ENCODE measurements at regions not wholly inside any gene's neighbourhood (a gene's known extent, or its start where the extent isn't known, plus 50 kb on each side); places are given as distances from the start of the nearest gene placed in this dataset.

GRCh38 chr14:97975962-97976361, 1178.8 kb downstream of the VRK1 start:
- in situ Hi-C loops (cut with MboI; ENCODE audit: low sequenced_read_pairs, unreplicated experiment) = no loop called here
- DNase-seq (ENCODE audit: low spot score) = no peak
- TF ChIP-seq CTCF (IDR thresholded peaks at IDR 0.05; ENCODE audit: borderline replicate concordance, control extremely low read depth, extremely low read depth, insufficient read depth, missing control alignments) = no peak

- DNase-seq (ENCODE audit: low spot score) = no peak
- no peak for TF ChIP-seq CTCF (IDR thresholded peaks at IDR 0.05; ENCODE audit: borderline replicate concordance, control extremely low read depth, extremely low read depth, insufficient read depth, missing control alignments)
- in situ Hi-C loops (cut with MboI; ENCODE audit: low sequenced_read_pairs, unreplicated experiment) = no loop called here
Measured at GRCh38 chr14:97976861-97977260, 1179.7 kb downstream of the VRK1 start.

GRCh38 chr14:97977651-97978261, 1180.6 kb downstream of the VRK1 start:
- no peak for DNase-seq (ENCODE audit: low spot score)
- no peak for TF ChIP-seq CTCF (IDR thresholded peaks at IDR 0.05; ENCODE audit: borderline replicate concordance, control extremely low read depth, extremely low read depth, insufficient read depth, missing control alignments)
- in situ Hi-C loops (cut with MboI; ENCODE audit: low sequenced_read_pairs, unreplicated experiment) = no loop called here

GRCh38 chr14:97978341-97978740, 1181.2 kb downstream of the VRK1 start:
- in situ Hi-C loops (cut with MboI; ENCODE audit: low sequenced_read_pairs, unreplicated experiment) = no loop called here
- TF ChIP-seq CTCF (IDR thresholded peaks at IDR 0.05; ENCODE audit: borderline replicate concordance, control extremely low read depth, extremely low read depth, insufficient read depth, missing control alignments) = no peak
- DNase-seq (ENCODE audit: low spot score) = peak; percentile 18

GRCh38 chr14:97993508-97994019, 1196.4 kb downstream of the VRK1 start:
- in situ Hi-C loops (cut with MboI; ENCODE audit: low sequenced_read_pairs, unreplicated experiment) = no loop called here
- no peak for TF ChIP-seq CTCF (IDR thresholded peaks at IDR 0.05; ENCODE audit: borderline replicate concordance, control extremely low read depth, extremely low read depth, insufficient read depth, missing control alignments)
- DNase-seq (ENCODE audit: low spot score) = no peak

- no peak for TF ChIP-seq CTCF (IDR thresholded peaks at IDR 0.05; ENCODE audit: borderline replicate concordance, control extremely low read depth, extremely low read depth, insufficient read depth, missing control alignments)
- in situ Hi-C loops (cut with MboI; ENCODE audit: low sequenced_read_pairs, unreplicated experiment) = no loop called here
- no peak for DNase-seq (ENCODE audit: low spot score)
Measured at GRCh38 chr14:97994020-97994531, 1196.9 kb downstream of the VRK1 start.
